ENCODE measurements at regions not wholly inside any gene's neighbourhood (a gene's known extent, or its start where the extent isn't known, plus 50 kb on each side); places are given as distances from the start of the nearest gene placed in this dataset.

DNA sequence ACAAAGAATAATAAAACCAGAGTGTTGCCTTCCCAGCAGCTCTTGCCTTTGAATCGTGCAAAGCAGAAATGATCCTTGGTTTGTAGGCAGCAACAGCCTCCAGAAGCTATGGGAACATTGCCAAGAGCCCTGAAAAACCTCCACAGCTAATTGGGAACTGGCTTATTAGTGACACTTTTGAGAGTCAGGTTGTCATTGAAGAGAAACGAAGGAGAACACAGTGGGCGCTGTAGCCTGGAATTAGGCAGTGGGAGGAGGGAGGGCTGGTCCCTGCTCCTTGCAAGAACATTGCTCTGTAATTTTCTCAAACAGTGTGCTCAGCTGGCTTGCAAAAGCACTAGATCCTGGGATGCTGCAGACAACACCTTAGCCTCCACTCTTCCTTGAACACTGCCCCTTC lies 331.5 kb upstream of the EMCN start:
- Histone ChIP-seq H2BK120ac (ENCODE audit: low read depth, low read length, poor library complexity, severe bottlenecking) (no peak overlapping the region), H3K4ac (ENCODE audit: low read depth, low read length) (no peak overlapping the region), H3K18ac (ENCODE audit: insufficient read length, low read depth, low read length) (no peak overlapping the region), H3T11ph (ENCODE audit: low read length) (no peak overlapping the region), H3K14ac (ENCODE audit: insufficient read depth, low read length) (no peak overlapping the region), H3K23me2 (ENCODE audit: insufficient read length, low read depth, low read length, poor library complexity, severe bottlenecking) (no peaks in the 10 kb centered on the region), H2BK20ac (ENCODE audit: low read depth, low read length, poor library complexity, severe bottlenecking) (no peak overlapping the region), H3K9me3 (ENCODE audit: control insufficient read depth, low read depth, low read length) (no peaks in the 10 kb centered on the region), H3K27me3 (ENCODE audit: insufficient read depth, low read length) (no peaks in the 10 kb centered on the region), H3K23ac (ENCODE audit: insufficient read length, low read depth, low read length) (no peak overlapping the region), H3K56ac (ENCODE audit: insufficient read length, low read depth, low read length) (no peak overlapping the region), H2AFZ (ENCODE audit: low read length) (no peak overlapping the region), H4K91ac (ENCODE audit: insufficient read length, low read depth, low read length) (no peak overlapping the region), H2AK5ac (ENCODE audit: insufficient read length, low read length) (no peak overlapping the region), H2BK12ac (ENCODE audit: insufficient read length, low read depth, low read length) (no peak overlapping the region), H2BK15ac (ENCODE audit: low read depth, low read length) (no peak overlapping the region), H3K79me1 (ENCODE audit: insufficient read depth, low read depth, low read length, poor library complexity, severe bottlenecking) (no peaks in the 10 kb centered on the region), H2BK5ac (ENCODE audit: insufficient read length, low read length) (no peak overlapping the region), H3K27ac (ENCODE audit: insufficient read length, low read depth, low read length) (no peak overlapping the region), H3K79me2 (ENCODE audit: insufficient read depth, low read length) (no peaks in the 10 kb centered on the region), H3K9ac (ENCODE audit: extremely low read depth, insufficient read length, low read length) (no peak overlapping the region), H3K4me2 (ENCODE audit: insufficient read depth, insufficient read length, low read length) (no peak overlapping the region), H3K4me1 (ENCODE audit: insufficient read depth, low read length) (no peaks in the 10 kb centered on the region), H4K5ac (ENCODE audit: insufficient read length, low read depth, low read length) (no peak overlapping the region), H4K8ac (replicated peaks; ENCODE audit: insufficient read length, low read depth, low read length) (no peak overlapping the region), H4K20me1 (ENCODE audit: control insufficient read depth, insufficient read depth, insufficient read length) (no peaks in the 10 kb centered on the region)
- TF ChIP-seq, protein P1, sequence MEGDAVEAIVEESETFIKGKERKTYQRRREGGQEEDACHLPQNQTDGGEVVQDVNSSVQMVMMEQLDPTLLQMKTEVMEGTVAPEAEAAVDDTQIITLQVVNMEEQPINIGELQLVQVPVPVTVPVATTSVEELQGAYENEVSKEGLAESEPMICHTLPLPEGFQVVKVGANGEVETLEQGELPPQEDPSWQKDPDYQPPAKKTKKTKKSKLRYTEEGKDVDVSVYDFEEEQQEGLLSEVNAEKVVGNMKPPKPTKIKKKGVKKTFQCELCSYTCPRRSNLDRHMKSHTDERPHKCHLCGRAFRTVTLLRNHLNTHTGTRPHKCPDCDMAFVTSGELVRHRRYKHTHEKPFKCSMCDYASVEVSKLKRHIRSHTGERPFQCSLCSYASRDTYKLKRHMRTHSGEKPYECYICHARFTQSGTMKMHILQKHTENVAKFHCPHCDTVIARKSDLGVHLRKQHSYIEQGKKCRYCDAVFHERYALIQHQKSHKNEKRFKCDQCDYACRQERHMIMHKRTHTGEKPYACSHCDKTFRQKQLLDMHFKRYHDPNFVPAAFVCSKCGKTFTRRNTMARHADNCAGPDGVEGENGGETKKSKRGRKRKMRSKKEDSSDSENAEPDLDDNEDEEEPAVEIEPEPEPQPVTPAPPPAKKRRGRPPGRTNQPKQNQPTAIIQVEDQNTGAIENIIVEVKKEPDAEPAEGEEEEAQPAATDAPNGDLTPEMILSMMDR (conservative IDR thresholded peaks at IDR 0.05): no peak
- WGBS (ENCODE audit: extremely low coverage, insufficient read length, low lambda C conversion rate): no CpG with 5 or more reads among the region's 3 CpGs
- H3K27me3 Mint-ChIP-seq (ENCODE audit: low read depth): no peaks in the 10 kb centered on the region
- peaks cover 4 to 5% of the 10 kb centered on the region in 2 experiments; a peak in 3 of 4 replicates for H3K4me1 Mint-ChIP-seq
- H3K4me3 Mint-ChIP-seq: no peak overlapping the region
- H3K36me3 Mint-ChIP-seq (ENCODE audit: insufficient read depth in 1 of 3, low read depth in 3 of 3): no peaks in the 10 kb centered on the region
- H3K27ac Mint-ChIP-seq: no peak overlapping the region
- no peaks in the 10 kb centered on the region for H3K9me3 Mint-ChIP-seq
- DNase-seq: no peak

Measured in H9 (cell line).